HG03565 (cell line): ENCODE measurements at regions not wholly inside any gene's neighbourhood (a gene's known extent, or its start where the extent isn't known, plus 50 kb on each side); places are given as distances from the start of the nearest gene placed in this dataset.

ENCODE experiments used
- ATAC-seq: cut with Tn5 transposase; IDR thresholded peaks from one replicate; pipeline ENCODE4 v1.9.1; 2021; ENCODE audit warnings: mild to moderate bottlenecking, moderate library complexity; ENCODE audit not compliant: unreplicated experiment

GRCh38 chr2:18797133-18797845 lies 207.9 kb upstream of the NT5C1B start:
- no peak for ATAC-seq

DNA sequence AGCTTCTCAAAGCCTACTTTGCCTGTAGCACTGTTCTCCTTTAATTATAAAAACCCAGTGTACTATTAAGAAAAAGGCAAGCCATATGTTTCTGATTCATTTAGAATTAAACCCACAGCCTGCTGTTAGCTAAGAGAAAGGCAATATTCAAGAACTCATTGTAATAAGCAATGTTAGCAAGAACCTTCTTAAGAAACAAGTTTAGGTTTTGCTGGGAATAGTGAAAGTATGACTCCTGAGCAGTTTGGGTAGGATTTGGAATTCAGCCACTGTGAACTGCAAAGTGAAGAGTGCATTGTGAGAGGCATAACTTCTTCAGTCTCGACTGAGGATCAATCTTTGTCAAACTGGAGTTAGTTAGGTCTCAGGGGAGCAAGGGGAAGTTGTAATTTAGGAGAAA lies 206.5 kb upstream of the NT5C1B start:
- no peak for ATAC-seq

DNA sequence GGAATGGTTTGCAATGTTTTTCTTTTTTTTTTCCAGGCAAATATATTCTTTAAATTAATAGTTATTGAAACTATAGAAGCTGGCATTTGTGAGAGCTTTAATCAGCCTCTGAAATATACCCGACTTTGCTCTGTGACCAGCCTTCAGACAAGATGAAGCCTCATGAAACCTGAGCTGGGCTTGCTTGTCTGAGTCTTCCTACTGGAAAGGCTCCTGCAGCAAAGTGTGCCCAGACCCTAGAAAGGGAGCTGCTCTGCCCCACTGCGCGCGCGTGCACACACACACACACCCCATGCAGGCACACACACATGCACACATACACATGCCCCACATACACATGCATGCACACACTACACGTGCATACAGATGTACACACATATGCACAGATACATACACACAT lies 203.3 kb upstream of the NT5C1B start:
- ATAC-seq = no peak

DNA sequence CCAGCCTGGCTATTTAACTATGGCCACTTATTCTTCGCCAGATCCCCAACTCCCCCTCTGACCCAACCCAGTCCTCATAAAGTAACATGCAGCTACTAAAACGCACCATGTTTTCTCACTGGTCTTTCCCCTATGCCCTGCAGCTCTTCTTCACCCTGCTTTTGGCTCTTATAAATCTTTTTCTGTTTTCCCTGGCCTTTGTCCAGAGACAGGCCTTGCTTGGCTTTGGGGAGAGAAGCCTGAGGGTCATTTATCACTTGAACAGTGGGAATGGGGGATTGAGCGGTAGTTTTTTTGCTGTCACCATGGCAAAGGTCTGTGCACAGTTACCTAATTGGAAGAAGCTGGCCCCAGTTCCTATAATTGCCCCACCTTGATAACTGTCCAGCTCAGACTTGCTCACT lies 202.9 kb upstream of the NT5C1B start:
- ATAC-seq = no peak

DNA sequence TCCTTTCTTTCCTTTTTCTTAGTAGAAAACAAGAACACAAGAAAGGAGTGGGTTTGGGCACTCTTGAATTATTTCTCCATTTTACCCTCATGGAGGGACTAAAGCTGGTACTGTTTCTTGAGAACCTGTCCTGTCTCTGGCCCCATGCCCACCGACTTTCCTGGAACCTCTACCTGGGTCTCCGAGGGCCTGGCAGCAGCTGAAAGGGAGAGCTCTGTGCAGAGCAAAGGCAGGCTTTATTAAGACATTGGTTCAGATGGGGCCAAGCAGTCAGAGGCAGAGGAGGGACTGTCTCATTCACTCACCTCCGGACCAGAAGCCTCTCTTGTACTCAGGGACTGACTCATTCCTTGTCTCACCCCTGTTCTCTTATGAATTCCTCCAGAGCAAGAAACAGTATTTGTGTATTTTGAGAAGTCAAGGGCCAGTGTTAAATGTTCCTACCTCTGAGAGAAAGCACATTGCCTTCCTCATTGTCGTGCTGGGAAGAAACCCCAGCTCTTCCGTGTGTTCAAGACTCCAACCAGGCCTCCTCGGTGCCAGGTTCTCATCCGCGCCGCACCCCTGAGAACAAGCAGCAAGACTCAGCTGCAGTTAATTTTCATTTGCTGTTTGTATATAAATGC lies 201.9 kb upstream of the NT5C1B start:
- no peak for ATAC-seq

- ATAC-seq = no peak
Observed at GRCh38 chr2:18790509-18791171, 201.3 kb upstream of the NT5C1B start.

- no peak for ATAC-seq
Observed at GRCh38 chr2:18788592-18788991, 199.2 kb upstream of the NT5C1B start.

DNA sequence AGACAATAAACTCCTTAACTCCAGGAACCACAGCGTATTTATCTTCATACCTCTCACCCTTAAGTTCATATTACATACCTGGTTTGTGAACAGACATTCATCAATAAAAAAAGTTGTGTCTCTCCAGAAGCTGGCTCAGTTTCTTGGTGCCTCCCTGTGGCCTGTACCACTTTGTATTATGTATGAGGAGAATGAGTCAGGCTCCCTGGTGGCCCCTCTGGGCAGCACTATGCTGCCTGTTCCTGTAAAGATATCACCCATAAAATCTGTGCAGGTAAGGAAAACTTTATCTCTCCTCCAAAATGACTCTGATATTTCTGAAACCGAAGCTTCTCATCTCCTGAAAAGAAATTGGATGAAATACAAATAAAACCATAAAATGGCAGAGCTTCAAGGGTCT lies 198.4 kb upstream of the NT5C1B start:
- ATAC-seq = no peak

DNA sequence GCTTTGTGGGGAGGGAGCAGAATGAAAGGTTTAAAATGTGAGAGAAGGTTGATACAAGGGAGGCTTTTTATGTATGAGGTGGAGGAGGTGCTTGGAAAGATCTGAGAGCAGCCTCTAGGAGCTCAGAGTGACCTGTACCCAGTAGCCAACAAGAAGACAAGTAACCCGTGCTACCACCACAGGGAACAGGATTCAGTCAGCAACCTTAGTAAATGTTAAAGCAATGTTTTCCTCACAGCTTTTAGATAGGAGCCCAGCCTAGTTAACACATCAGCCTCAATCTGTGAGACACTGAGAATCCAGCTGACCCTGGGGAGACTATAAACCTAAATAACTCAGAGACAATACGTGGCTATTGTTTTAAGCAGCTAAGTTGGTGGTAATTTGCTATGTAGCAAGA lies 194.9 kb upstream of the NT5C1B start:
- no peak for ATAC-seq

- ATAC-seq = no peak
Observed at GRCh38 chr2:18781541-18782280, 192.3 kb upstream of the NT5C1B start.

GRCh38 chr2:18777250-18777812 lies 188.0 kb upstream of the NT5C1B start:
- ATAC-seq = no peak

- no peak for ATAC-seq
Observed at GRCh38 chr2:18771212-18771611, 181.8 kb upstream of the NT5C1B start.

DNA sequence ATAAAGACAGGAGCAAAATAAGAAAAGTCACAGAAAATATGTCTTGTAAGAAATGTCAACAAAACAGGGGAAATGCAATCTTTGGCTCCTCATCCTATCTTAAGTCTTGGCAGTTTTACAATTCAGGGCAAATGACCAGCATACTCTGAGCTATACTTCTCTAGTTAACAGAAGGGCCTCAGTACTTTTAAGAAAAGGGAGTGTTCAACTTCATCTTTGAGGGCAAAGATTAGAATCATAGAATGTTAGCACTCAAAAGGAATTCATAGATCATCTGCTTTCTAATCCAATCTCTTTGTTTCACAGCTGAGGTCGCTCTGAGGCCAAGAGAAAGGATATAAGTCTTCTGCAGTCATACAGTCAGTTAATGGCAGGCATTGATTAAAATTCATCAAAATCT lies 174.0 kb upstream of the NT5C1B start:
- ATAC-seq = no peak

DNA sequence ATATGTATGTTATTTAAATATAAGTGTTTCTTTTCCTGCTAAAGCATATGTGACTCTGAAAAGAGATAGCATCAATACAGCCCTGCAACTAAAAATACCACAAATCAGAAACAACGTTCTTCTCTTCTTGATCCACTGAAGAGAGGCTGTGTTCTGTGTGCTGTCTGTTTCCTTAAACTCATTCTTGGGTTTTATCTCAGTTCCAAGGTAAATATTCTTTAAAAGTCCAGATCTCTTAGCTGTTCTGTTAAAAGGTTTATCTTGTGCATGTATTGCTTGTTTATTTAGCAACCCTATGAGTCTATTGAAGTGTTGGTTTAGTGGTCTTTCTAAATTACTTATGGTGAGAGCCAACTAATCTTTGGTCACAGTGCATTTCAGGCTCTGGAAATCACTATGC lies 173.3 kb upstream of the NT5C1B start:
- no peak for ATAC-seq

DNA sequence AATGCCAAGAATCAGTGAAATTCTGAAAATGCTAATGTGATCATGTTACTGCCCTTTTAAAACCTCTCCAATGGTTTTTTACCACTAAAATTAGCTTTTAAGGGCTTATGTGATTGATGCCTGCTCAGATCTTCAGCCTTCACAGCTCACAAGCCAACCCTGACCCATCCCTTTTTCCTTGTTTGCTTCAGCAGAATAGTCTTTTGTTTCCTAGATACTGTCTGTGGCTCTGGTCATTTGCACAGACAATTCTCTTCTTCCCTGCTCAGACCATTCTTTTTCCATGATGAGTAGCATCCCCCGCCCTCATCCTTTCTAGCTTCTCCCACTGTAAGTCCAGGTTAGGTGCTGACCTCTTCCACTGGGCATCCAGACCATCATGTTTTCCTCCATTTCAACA lies 164.9 kb upstream of the NT5C1B start:
- ATAC-seq = no peak

GRCh38 chr2:18753722-18754121 lies 164.4 kb upstream of the NT5C1B start:
- no peak for ATAC-seq

GRCh38 chr2:18752667-18753422 lies 163.5 kb upstream of the NT5C1B start:
- no peak for ATAC-seq

DNA sequence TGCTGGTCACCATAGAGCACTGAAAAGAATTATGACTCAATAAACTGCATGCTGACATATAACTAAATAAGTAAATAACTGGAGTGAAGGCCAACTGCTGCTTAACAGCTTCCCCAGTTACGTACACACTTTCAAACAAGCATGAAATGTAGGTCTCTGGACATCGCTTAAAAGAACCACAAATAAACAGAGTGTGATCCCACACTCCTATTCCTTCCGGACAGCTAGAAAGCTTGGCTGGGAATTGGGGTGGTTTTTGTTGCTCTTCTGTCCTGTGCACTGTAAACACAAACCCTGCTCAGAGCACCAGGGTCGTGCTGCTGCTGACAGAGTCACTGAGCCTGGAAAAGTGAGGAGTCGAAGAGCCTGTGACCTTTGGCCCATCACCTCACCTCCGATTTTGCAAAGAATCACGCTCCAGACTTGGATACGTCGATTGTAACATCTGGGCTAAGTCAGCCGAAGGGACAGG lies 162.7 kb upstream of the NT5C1B start:
- ATAC-seq = no peak

- no peak for ATAC-seq
Observed at GRCh38 chr2:18750672-18751554, 161.5 kb upstream of the NT5C1B start.
